HG03439 (cell line): ENCODE measurements at regions not wholly inside any gene's neighbourhood (a gene's known extent, or its start where the extent isn't known, plus 50 kb on each side); places are given as distances from the start of the nearest gene placed in this dataset.
"Not testable (repeated sequence)": the region's sequence is repeated elsewhere in the genome, so short reads cannot be mapped to it uniquely, and the experiment has no call there.

Source experiments
- ATAC-seq: cut with Tn5 transposase; IDR thresholded peaks from one replicate; pipeline ENCODE4 v1.9.1; 2021; ENCODE audit warnings: mild to moderate bottlenecking, moderate library complexity; ENCODE audit not compliant: unreplicated experiment

- ATAC-seq: no peak
These were observed 54.7 kb upstream of the NRIP1 start for GRCh38 chr21:15119486-15119885.

DNA sequence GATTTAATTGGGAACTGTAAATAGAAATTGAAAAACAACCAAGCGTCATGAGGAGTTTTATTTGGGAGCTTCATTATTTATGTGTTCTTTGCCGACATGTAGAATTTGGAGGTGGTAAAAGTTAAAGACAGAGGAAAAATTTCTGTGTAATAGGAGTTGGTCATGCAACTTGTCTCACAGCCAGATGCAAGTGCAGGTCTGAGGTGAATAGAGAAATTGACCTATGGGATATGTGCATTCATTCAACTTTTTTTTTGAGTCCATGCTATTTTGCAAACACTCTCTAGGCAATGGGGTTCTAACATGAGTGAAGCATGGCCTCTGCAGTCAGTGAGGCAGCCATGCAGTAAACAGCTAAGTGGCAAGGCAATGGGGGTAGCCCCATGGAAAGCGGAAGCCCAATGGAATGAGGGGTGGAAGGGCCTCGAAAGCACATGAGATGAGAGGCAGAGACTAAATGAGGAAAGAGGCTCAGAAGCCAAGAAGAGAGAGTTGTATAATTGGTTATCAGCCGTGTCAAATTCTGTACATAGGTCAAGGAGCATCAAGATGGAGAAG is 56.4 kb upstream of the NRIP1 start:
- no peak for ATAC-seq

DNA sequence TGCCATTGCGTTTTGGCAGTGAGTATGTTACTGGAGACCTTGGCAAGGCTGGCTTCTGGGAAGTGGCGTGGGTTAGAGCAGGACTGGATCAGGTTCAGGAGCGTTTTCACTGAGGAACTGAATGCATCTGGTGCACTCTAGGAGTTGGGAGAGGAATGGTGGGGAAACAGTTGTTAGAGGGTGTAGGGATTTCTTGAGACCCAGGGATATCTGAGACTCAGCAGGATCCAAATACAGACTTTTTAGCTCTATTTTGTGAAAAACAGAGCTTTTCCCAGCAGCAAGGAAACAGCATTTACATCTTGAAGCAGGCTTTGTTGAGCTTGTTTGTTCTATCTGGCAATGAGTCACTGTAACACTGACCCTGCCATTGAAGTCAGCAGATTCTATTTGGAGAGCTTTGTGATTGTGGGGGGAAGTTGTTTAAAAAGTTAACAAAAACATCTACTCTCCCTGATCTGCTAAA is 56.9 kb upstream of the NRIP1 start:
- ATAC-seq: no peak

GRCh38 chr21:15122241-15122640 is 57.4 kb upstream of the NRIP1 start:
- no peak for ATAC-seq

GRCh38 chr21:15124731-15125130 is 59.9 kb upstream of the NRIP1 start:
- ATAC-seq: no peak

GRCh38 chr21:15126948-15127347 is 62.1 kb upstream of the NRIP1 start:
- ATAC-seq: no peak

GRCh38 chr21:15127437-15127836 is 62.6 kb upstream of the NRIP1 start:
- ATAC-seq: no peak

- no peak for ATAC-seq
These were observed 63.5 kb upstream of the NRIP1 start for GRCh38 chr21:15128267-15128666.

DNA sequence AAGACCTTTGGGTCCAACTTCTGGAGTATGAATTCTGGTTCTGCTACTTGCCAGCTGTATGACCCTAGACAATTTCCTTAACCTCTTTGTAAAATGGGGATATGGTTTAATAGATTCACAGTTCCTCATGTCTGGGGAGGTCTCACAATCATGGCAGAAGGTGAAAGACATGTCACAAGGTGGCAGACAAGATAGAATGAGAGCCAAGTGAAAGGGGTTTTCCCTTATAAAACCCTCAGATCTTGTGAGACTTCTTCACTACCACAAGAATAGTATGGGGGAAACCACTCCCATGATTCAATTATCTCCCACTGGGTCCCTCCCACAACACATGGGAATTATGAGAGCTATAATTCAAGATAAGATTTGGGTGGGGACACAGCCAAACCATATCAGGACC is 63.9 kb upstream of the NRIP1 start:
- ATAC-seq: not testable (repeated sequence)

- ATAC-seq: no peak
These were observed 65.5 kb upstream of the NRIP1 start for GRCh38 chr21:15130326-15130725.

DNA sequence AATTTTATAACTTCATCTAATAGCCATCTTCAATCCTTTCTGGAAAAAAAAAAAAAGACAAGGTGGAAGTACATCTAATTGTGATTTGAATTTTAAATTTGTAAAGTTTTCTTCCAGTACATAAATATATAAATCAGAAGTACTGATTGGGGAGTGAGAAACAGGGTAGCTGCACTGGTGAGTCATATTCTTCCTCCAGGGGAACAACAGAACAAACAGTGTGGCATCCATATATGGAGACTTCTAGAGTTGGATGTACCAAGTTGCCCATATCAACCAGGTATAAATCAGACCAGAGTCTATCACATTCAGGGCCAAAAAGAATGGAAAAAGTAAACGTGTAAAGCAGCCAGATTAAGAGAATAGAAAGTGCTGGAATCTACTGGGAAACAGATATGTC is 66.0 kb upstream of the NRIP1 start:
- no peak for ATAC-seq

GRCh38 chr21:15132781-15133180 is 68.0 kb upstream of the NRIP1 start:
- no peak for ATAC-seq

DNA sequence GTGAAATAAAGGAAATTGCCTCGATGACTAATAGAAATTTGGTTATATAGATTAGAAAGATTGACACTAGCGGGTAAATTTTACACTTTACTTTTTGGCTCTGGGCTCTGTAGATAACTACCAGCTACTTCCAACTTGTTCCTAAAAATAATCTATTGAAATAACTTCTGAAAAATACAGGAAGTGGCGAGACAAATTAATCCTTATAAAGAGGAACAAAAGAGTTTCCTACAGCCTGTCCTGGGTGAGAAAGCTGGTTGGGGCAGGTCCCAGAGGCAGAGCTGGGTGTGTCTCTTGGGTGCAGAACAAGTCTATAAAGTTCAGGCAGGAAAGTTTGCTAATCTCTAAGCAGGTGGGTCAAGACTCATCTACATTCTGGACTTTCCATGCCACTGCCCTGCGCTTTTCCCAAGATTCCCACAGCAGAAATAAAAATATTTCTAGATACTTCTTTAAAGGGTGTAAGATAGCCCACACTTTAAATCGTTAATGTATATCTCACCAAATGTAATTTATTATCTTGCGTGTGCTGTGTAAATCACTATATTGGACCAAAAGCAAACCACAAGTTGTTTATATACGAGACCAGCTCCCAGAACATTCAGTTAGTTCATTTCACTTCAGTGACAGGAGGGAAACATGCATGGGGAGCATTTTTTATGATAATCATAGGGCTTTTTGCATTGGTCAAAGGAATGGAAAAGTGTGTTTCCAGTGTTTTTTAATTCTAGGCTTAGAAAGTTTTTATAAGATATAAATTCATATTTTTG is 70.1 kb upstream of the NRIP1 start:
- no peak for ATAC-seq

DNA sequence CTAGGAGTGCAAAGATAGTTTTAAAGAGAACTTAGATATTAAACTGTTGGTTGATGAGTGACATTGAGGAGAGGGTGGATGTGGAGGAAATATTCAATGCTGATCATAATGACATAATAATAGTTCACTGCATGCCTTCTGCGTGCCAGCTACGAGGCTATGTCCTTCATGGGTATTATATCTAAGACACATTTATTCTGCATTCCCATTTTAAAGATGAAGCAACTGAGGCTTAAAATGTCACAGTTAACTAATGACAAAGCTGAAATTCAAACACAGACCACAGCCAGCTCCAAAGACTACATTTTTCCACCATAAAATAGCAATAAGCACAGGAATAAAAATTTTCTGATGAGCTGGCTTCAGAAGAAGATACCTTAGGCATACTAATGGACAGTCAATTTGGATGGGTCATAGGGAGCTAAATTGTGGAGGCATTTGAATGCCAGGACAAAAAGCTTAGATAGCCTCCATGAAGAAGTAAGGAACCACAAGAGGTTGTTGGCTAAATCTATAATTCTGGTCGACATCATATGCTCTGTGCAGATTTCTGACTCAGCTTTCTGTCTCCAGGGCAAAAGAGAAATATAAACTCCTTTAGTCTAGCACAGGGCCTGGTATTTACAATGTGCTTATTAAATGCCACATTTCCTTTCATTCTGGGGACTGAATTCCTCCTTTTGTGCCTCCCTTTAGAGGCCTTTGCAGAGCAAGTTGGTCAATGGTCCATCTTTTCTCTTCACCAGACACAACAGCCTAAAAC is 71.2 kb upstream of the NRIP1 start:
- no peak for ATAC-seq

GRCh38 chr21:15138490-15138889 is 73.7 kb upstream of the NRIP1 start:
- ATAC-seq: no peak

GRCh38 chr21:15139898-15140297 is 75.1 kb upstream of the NRIP1 start:
- ATAC-seq: no peak

DNA sequence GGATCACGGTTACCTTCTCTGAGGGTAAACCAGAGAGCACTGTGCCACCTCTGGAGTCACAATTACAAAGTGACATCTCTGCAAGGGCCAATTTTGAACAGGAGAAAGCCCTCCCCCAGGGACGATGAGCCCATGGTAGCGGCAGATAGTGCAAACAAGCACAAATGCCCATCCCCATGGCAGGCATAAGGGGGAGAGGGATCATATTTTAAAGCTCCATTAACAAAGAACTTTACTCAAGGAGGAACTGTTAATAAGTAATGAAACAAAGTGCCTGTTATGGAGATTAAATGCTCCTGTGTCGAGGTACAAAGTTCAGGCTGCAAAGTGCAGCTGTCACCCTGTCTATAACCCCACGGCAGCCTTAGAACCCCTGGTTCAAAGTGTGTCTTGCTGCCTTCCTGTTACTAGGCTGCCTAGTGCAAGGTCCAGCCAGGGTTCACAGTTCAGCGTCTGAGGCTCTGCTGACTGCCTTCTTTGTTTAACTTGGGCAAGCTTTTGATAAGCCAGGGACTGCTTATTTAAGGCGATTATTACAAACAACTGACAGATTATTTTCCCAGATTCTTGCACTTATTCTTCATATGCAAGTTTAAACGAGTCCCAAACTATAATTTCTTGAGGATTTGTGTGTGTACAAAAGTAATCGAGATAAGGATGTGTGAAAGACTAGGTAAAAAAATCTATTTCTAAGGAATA is 75.7 kb upstream of the NRIP1 start:
- ATAC-seq: no peak

GRCh38 chr21:15141261-15141970 is 76.6 kb upstream of the NRIP1 start:
- ATAC-seq: no peak

DNA sequence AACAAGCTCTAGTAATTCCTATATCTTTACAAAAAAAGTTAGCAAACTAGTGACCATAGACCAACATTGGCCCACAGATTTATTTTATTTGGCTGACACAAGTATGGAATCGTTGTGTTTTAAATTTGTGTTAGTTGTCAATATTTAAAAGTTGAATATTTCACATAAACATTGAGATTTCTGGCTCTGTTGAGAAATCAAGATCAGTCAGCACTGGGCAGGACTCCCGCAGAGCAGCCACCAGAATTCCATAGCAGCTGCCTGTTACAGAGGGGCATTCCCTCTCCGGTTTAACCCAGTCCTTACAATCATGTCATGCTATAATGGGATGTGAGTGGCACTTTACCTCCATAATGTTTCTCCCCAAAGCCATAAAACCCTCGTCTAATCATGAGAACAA is 79.2 kb upstream of the NRIP1 start:
- ATAC-seq: no peak

GRCh38 chr21:15148437-15148836 is 83.6 kb upstream of the NRIP1 start:
- ATAC-seq: no peak
